ENCODE measurements at regions not wholly inside any gene's neighbourhood (a gene's known extent, or its start where the extent isn't known, plus 50 kb on each side); places are given as distances from the start of the nearest gene placed in this dataset.
A peak's percentile ranks its signal among the peaks of the same experiment; 100 is the strongest.

DNA sequence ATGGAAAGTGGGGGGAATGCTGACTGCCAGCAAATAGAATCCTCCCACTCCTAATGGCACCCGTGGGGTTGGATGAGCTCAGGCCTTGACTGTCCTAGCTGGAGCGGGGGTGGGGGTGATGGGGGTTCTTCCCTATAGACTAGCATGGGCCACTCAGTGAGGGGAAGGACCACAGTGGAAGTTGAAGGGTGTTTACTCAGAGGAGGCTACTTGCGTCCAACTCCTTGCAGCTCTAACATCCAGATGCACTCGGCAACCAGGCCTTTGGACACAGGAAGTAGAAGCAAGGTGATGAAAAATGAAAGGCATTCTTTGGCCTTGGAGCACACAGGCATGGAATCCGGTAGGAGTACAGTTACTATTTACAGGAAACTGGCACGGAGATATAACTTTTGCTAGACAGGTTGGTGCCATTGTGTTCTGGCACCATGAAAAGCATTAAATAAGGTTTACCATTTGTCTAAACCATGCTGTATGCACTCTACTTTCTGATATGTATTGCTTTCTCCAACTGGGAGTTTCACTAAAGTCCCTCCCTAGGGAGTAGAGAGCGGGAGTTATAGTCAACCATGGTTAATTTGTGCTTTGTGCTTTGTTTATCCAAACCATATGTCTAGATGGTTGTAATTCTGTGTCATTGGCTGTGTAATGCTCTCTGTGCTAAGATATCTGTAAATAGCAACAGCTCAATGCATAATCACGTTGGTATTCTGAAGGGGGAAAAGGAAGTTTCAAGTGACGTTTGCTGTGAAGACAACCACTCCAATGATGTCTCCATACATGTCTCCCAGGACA lies 125.3 kb downstream of the TSHZ3 start:
- 0 to 97% (median 83%) methylated on average over 1 to 7 of the region's 9 CpGs; no CpG with 5 or more reads in 1 of the 10 experiments for WGBS, 10 experiments
- H3K4me3 ChIP-seq, result no peak overlapping the region
- ATAC-seq (replicated peaks in 6 of 8), result peak in 3 of 8 experiments; percentile 77 to 94 (median 79)
- H3K27ac ChIP-seq, result no peak overlapping the region
- peaks cover 0 to 3% of the 10 kb centered on the region in 2 donors for H3K4me1 ChIP-seq (replicated peaks in 1 of 2)
- in situ Hi-C loops (cut with MboI; ENCODE audit: low pct_unique_long_range_greater_than_20kb in 2 of 9, low sequenced_read_pairs in 9 of 9, unreplicated experiment in 9 of 9), result no loop called here

GRCh38 chr19:31220540-31220939 lies 128.7 kb downstream of the TSHZ3 start:
- no peak overlapping the region for H3K27ac ChIP-seq
- no peak overlapping the region for H3K4me3 ChIP-seq
- 31 to 94% (median 75%) methylated on average over 1 to 2 of the region's 2 CpGs; no CpG with 5 or more reads in 1 of the 10 experiments for WGBS, 10 experiments
- peaks cover 0 to 3% of the 10 kb centered on the region in 2 donors for H3K4me1 ChIP-seq (replicated peaks in 1 of 2)
- in situ Hi-C loops (cut with MboI; ENCODE audit: low pct_unique_long_range_greater_than_20kb in 2 of 9, low sequenced_read_pairs in 9 of 9, unreplicated experiment in 9 of 9), result no loop called here
- no peak for ATAC-seq (replicated peaks in 6 of 8)

DNA sequence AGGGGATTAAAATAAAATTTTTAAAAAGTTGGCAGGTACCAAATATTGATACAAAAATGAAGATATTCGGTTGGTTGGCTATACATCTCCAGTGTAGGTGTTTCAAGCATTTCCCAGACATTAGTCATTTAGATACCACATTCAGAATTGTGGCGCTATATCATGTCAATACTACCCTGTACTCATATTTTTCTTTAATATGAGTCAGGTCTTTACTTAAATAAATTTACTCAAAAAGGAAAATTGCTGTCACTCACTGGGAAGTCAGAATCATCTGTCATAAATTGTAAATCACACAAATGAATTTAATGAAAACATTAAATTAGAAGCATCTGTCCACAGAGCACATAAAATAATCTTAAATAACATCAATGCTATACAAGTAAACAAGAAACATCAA lies 134.2 kb downstream of the TSHZ3 start:
- Histone ChIP-seq H3K27ac (no peak overlapping the region), H3K4me3 (no peak overlapping the region), H3K4me1 (replicated peaks in 1 of 2) (no peaks in the 10 kb centered on the region)
- in situ Hi-C loops (cut with MboI; ENCODE audit: low pct_unique_long_range_greater_than_20kb in 2 of 9, low sequenced_read_pairs in 9 of 9, unreplicated experiment in 9 of 9), result no loop called here
- no peak for ATAC-seq (replicated peaks in 6 of 8)
- WGBS, 10 experiments, result 59 to 100% (median 95%) methylated on average over 1 to 2 of the region's 2 CpGs

GRCh38 chr19:31214086-31214485 lies 135.2 kb downstream of the TSHZ3 start:
- peak; percentile 53 to 100 (median 98) for ATAC-seq (replicated peaks in 6 of 8)

DNA sequence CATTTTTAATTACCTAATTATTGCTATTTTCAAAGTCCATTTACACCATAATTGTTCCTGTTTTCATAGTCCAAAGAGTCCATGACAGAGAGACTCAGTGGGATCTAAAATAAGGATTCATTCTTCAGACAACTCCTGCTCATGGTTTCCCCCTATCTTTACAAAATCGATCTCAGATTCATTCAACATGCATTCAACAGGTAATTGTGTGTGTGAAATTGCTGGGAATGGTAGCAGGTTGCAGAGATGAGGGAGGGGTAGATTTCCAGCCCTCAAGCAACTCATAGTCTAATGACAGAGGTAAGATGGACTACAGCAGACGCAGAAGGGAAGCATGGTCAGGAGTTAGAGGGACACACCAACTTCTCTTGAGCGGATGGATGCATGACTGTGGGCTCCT lies 138.1 kb downstream of the TSHZ3 start:
- no peak for ATAC-seq (replicated peaks in 6 of 8)
- WGBS, 10 experiments, result 50 to 94% (median 89%) methylated on average over 1 to 3 of the region's 3 CpGs; no CpG with 5 or more reads in 5 of the 10 experiments
- in situ Hi-C loops (cut with MboI; ENCODE audit: low pct_unique_long_range_greater_than_20kb in 2 of 9, low sequenced_read_pairs in 9 of 9, unreplicated experiment in 9 of 9), result no loop called here
- Histone ChIP-seq H3K4me1 (replicated peaks in 1 of 2) (no peaks in the 10 kb centered on the region), H3K27ac (no peak overlapping the region), H3K4me3 (no peak overlapping the region)

More at GRCh38 chr19:31214086-31214485, 135.2 kb downstream of the TSHZ3 start:
- Histone ChIP-seq H3K4me3 (no peak overlapping the region), H3K27ac (no peak overlapping the region), H3K4me1 (replicated peaks in 1 of 2) (no peaks in the 10 kb centered on the region)
- in situ Hi-C loops (cut with MboI; ENCODE audit: low pct_unique_long_range_greater_than_20kb in 2 of 9, low sequenced_read_pairs in 9 of 9, unreplicated experiment in 9 of 9), result no loop called here
- WGBS, 10 experiments, result 0 to 100% (median 54%) methylated on average over 1 to 9 of the region's 9 CpGs; no CpG with 5 or more reads in 2 of the 10 experiments

DNA sequence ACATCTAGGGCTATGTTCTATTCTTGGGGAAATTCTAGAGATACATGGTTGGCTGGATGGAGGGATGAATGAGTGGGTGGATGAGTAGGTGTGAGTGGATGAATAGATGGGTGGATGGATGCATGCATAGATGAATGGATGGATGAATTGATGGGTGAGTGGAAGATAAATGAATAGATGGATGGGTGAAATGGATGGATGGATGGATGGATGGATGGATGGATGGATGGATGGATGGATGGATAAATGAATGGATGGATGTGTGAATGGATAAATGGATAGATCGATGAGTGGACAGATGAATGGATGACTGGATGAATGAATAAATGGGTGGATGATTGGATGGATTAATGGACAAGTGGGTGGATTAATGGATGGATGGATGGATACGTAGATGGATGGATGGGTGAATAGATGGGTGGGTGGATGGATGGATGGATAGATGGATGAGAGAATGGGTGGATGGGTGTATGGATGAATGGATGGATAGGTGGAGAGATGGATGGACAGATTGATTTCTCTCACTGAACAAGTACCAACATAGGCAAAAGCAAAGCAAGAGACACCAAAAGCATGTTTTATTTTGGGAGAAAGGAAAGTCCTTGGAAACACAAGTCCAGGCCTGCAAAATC lies 143.2 kb downstream of the TSHZ3 start:
- Histone ChIP-seq H3K27ac (no peak overlapping the region), H3K4me1 (replicated peaks in 1 of 2) (no peaks in the 10 kb centered on the region), H3K4me3 (no peak overlapping the region)
- in situ Hi-C loops (cut with MboI; ENCODE audit: low pct_unique_long_range_greater_than_20kb in 2 of 9, low sequenced_read_pairs in 9 of 9, unreplicated experiment in 9 of 9), result no loop called here
- no peak for ATAC-seq (replicated peaks in 6 of 8)
- 60 to 93% (median 80%) methylated on average over 1 to 2 of the region's 2 CpGs; no CpG with 5 or more reads in 1 of the 10 experiments for WGBS, 10 experiments

- no peak overlapping the region for H3K4me3 ChIP-seq
- 20 to 83% (median 68%) methylated on average over 1 of the region's 1 CpG; no CpG with 5 or more reads in 4 of the 10 experiments for WGBS, 10 experiments
- no peak for ATAC-seq (replicated peaks in 6 of 8)
- in situ Hi-C loops (cut with MboI; ENCODE audit: low pct_unique_long_range_greater_than_20kb in 2 of 9, low sequenced_read_pairs in 9 of 9, unreplicated experiment in 9 of 9), result no loop called here
- no peak overlapping the region for H3K27ac ChIP-seq
- no peaks in the 10 kb centered on the region for H3K4me1 ChIP-seq (replicated peaks in 1 of 2)
Measured at GRCh38 chr19:31204115-31204514, 145.1 kb downstream of the TSHZ3 start.

GRCh38 chr19:31185261-31185660 lies 164.0 kb downstream of the TSHZ3 start:
- in situ Hi-C loops (cut with MboI; ENCODE audit: low pct_unique_long_range_greater_than_20kb in 2 of 9, low sequenced_read_pairs in 9 of 9, unreplicated experiment in 9 of 9), result no loop called here
- peaks cover 11 to 14% of the 10 kb centered on the region in 2 donors for H3K4me1 ChIP-seq (replicated peaks in 1 of 2)
- H3K27ac ChIP-seq, result no peak overlapping the region
- 43 to 100% (median 95%) methylated on average over 1 to 2 of the region's 2 CpGs; no CpG with 5 or more reads in 4 of the 10 experiments for WGBS, 10 experiments
- H3K4me3 ChIP-seq, result no peak overlapping the region
- ATAC-seq (replicated peaks in 6 of 8), result no peak

DNA sequence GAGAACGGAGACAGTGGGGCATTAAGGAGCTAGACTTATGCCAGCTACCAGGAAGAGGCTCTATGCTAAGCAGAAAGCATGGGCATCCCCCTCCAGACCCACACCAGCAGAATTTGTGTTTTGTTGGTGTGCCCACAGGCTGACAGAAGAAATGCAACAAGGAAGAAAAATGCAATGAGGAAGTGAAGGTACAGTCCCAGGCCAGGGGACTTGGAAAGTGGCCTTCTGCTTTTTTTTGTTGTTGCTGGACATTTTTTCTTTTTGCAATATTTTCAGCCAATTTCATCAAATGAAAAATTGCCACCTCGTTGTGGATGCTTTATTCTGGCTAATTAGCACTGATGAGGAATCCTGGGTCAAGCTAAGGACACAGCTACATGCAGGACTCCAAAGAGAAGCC lies 167.7 kb downstream of the TSHZ3 start:
- ATAC-seq (replicated peaks in 6 of 8), result no peak
- WGBS, 10 experiments, result 0 to 100% (median 76%) methylated on average over 1 to 2 of the region's 2 CpGs; no CpG with 5 or more reads in 2 of the 10 experiments

GRCh38 chr19:31180907-31181306 lies 168.3 kb downstream of the TSHZ3 start:
- ATAC-seq (replicated peaks in 6 of 8), result no peak
- Histone ChIP-seq H3K4me1 (replicated peaks in 1 of 2) (peaks cover 11 to 14% of the 10 kb centered on the region in 2 donors), H3K27ac (no peak overlapping the region), H3K4me3 (no peak overlapping the region)
- 56 to 100% (median 73%) methylated on average over 1 to 2 of the region's 2 CpGs; no CpG with 5 or more reads in 3 of the 10 experiments for WGBS, 10 experiments
- in situ Hi-C loops (cut with MboI; ENCODE audit: low pct_unique_long_range_greater_than_20kb in 2 of 9, low sequenced_read_pairs in 9 of 9, unreplicated experiment in 9 of 9), result no loop called here

More for the DNA sequence above, 167.7 kb downstream of the TSHZ3 start:
- peaks cover 11 to 14% of the 10 kb centered on the region in 2 donors for H3K4me1 ChIP-seq (replicated peaks in 1 of 2)
- H3K27ac ChIP-seq, result no peak overlapping the region
- in situ Hi-C loops (cut with MboI; ENCODE audit: low pct_unique_long_range_greater_than_20kb in 2 of 9, low sequenced_read_pairs in 9 of 9, unreplicated experiment in 9 of 9), result no loop called here
- no peak overlapping the region for H3K4me3 ChIP-seq

DNA sequence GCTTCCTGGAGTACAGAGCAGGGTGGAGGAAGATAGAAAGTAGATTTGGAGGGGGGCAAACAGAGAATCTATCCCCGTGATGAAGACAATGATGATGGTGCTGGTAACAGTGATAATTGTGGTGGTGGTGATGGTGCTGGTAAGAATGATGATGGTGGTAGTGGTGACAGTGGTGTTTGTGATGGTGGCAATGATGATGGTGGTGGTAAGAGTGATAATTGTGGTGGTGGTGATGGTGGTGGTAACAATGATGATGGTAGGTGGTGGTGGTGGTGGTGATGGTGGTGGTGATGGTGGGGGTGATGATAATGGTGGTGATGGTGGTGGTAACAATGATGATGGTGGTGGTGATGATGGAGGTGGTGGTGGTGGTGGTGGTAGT lies 169.8 kb downstream of the TSHZ3 start:
- in situ Hi-C loops (cut with MboI; ENCODE audit: low pct_unique_long_range_greater_than_20kb in 2 of 9, low sequenced_read_pairs in 9 of 9, unreplicated experiment in 9 of 9), result no loop called here
- Histone ChIP-seq H3K4me3 (no peak overlapping the region), H3K27ac (no peak overlapping the region), H3K4me1 (replicated peaks in 1 of 2) (peaks cover 11% of the 10 kb centered on the region in 2 donors)
- no peak for ATAC-seq (replicated peaks in 6 of 8)
- 14 to 100% (median 72%) methylated on average over 1 of the region's 1 CpG; no CpG with 5 or more reads in 4 of the 10 experiments for WGBS, 10 experiments

DNA sequence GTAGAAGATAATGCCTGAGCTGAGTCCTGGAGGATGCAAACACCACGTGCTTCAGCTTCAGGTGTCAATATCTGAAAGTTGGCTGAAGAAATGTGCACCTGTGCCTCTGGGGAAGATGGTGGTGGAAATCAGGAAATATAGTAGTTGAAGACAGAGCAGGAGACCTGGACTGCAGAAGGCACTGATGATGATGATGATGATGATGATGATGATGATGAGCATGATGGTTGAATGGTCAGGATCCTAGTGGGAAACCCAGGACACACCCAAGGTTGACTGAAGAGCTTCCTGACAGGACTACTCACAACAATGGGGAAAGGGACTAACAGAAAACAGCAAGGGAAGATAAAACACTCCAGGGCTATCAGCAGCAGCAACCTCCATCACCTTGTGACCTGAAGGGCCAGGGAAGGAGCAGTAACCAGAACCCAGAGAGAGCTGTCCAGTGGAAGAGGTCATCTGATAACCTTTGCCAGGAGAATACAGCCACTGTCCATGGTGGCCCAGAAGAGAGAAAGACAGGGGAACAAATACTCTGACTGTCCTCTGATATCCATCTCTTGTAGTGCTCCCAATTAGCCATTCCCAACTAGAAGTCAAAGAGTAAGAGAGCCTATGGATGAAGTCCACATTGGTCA lies 170.3 kb downstream of the TSHZ3 start:
- WGBS, 10 experiments, result 0 to 100% (median 80%) methylated on average over 1 of the region's 1 CpG; no CpG with 5 or more reads in 5 of the 10 experiments
- no peak overlapping the region for H3K4me3 ChIP-seq
- in situ Hi-C loops (cut with MboI; ENCODE audit: low pct_unique_long_range_greater_than_20kb in 2 of 9, low sequenced_read_pairs in 9 of 9, unreplicated experiment in 9 of 9), result no loop called here
- ATAC-seq (replicated peaks in 6 of 8), result no peak
- H3K27ac ChIP-seq, result no peak overlapping the region
- H3K4me1 ChIP-seq (replicated peaks in 1 of 2), result peaks cover 6 to 8% of the 10 kb centered on the region in 2 donors

DNA sequence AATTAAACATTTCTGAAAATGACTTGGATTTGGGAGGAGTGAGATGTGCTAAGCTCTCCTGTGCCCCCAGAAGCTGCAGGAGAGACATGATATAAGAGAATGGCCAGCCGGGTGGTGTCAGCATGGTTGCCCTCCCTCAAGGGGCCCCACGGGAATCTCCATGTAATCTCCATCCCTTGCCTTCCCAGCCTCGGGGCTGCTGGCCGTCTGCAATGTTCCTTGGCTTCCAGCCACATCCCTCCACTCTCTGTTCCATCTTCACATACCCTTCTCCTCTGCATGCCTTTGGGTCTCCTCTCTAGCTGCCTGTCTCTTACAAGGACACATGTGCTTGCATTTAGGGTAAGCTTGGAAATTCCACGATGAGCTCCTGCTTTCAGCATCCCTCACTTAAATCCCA lies 172.0 kb downstream of the TSHZ3 start:
- H3K4me3 ChIP-seq, result no peak overlapping the region
- WGBS, 10 experiments, result 0 to 100% (median 72%) methylated on average over 1 to 5 of the region's 5 CpGs; no CpG with 5 or more reads in 2 of the 10 experiments
- ATAC-seq (replicated peaks in 6 of 8), result peak in 3 of 8 experiments; percentile 22 to 40 (median 37)
- in situ Hi-C loops (cut with MboI; ENCODE audit: low pct_unique_long_range_greater_than_20kb in 2 of 9, low sequenced_read_pairs in 9 of 9, unreplicated experiment in 9 of 9), result no loop called here
- H3K4me1 ChIP-seq (replicated peaks in 1 of 2), result peaks cover 5 to 6% of the 10 kb centered on the region in 2 donors
- H3K27ac ChIP-seq, result no peak overlapping the region

All from motor neuron (in vitro differentiated cells).